Esophagus squamous epithelium (tissue), 5 donors: ENCODE measurements at regions not wholly inside any gene's neighbourhood (a gene's known extent, or its start where the extent isn't known, plus 50 kb on each side); places are given as distances from the start of the nearest gene placed in this dataset.
A peak's percentile ranks its signal among the peaks of the same experiment; 100 is the strongest.

ENCODE experiments used
- DNase-seq: peaks from one replicate; lab custom pipeline; 2025; lab: John Stamatoyannopoulos, UW
- H3K27ac ChIP-seq, 4 donors: fragments of 200-600 bp; sonication (generic); one replicate each; pipeline ENCODE4 v1.5.1; 2016 to 2019; ENCODE audit warnings: mild to moderate bottlenecking in 1 of 4
- H3K27me3 ChIP-seq, 4 donors: fragments of 200-600 bp; sonication (generic); 1 replicate in 3 of 4; 2 replicates in 1 of 4; pipeline versions ENCODE4 v1.5.1 to v1.6.0; 2017 to 2021; ENCODE audit warnings: antibody characterized with exemption in 1 of 4
- H3K36me3 ChIP-seq, 3 donors: fragments of 200-600 bp; sonication (generic); one replicate each; pipeline ENCODE4 v1.5.1; 2016 to 2019
- H3K4me1 ChIP-seq, 3 donors: fragments of 200-600 bp; sonication (generic); one replicate each; pipeline ENCODE4 v1.5.1; 2017 to 2019
- H3K4me3 ChIP-seq, 4 donors: fragments of 200-600 bp; sonication (generic); 1 replicate in 3 of 4; 2 replicates in 1 of 4; pipeline ENCODE4 v1.5.1; 2016 to 2019; ENCODE audit warnings: mild to moderate bottlenecking in 2 of 4, moderate library complexity in 1 of 4
- H3K9me3 ChIP-seq, 3 donors: fragments of 200-600 bp; sonication (generic); one replicate each; pipeline ENCODE4 v1.5.1; 2016 to 2019
- POLR2A ChIP-seq, 4 donors: fragments of 450-650 bp; IDR thresholded peaks; one replicate each; pipeline ENCODE4 v1.6.1; 2017; ENCODE audit warnings: antibody characterized with exemption in 4 of 4, mild to moderate bottlenecking in 4 of 4, moderate library complexity in 3 of 4
- WGBS, 2 donors: methylation state at CpG; one replicate each; pipeline ENCODE4 v1.1.5; 2018; 5-methylcytosine and 5-hydroxymethylcytosine counted together
- intact Hi-C: fragments of 100-400 bp; cut with DNase I; formaldehyde crosslinking; loops from one replicate; pipeline ENCODE4 v1.15.0; 2022
- TF ChIP-seq, protein P1 (sequence below), 6 experiments: fragments of 450-650 bp in 4 of 6; fragments of 200-600 bp in 2 of 6; sonication (generic) in 2 of 6; IDR thresholded peaks; one replicate each; pipeline ENCODE4 v1.5.1; 2016 to 2019; ENCODE audit warnings: antibody characterized with exemption in 6 of 6, mild to moderate bottlenecking in 4 of 6, moderate library complexity in 4 of 6
- donor health status: DM: yes; HTN: yes; CAD: no.

DNA sequence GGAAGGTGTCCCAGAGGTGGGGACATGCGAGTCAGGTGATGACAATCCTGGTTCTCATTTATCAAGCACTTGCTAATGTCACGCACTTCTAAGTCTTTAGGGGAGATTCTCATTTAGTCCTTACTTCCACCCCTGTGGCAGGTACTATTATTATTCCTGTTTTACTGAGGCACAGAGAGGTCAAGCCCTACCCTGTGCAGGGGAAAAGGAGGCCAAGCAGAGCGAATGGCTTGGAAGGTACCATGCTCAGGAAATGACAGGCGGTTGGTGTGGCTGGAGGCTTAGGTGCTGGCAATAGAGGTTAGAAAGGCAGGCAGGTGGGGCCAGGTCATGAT is 268.9 kb downstream of the UACA start:
- WGBS, 2 donors: 0 to 41% methylated on average over 2 to 4 of the region's 4 CpGs
- TF ChIP-seq POLR2A (IDR thresholded peaks at IDR 0.05): no peak
- TF ChIP-seq, protein P1, sequence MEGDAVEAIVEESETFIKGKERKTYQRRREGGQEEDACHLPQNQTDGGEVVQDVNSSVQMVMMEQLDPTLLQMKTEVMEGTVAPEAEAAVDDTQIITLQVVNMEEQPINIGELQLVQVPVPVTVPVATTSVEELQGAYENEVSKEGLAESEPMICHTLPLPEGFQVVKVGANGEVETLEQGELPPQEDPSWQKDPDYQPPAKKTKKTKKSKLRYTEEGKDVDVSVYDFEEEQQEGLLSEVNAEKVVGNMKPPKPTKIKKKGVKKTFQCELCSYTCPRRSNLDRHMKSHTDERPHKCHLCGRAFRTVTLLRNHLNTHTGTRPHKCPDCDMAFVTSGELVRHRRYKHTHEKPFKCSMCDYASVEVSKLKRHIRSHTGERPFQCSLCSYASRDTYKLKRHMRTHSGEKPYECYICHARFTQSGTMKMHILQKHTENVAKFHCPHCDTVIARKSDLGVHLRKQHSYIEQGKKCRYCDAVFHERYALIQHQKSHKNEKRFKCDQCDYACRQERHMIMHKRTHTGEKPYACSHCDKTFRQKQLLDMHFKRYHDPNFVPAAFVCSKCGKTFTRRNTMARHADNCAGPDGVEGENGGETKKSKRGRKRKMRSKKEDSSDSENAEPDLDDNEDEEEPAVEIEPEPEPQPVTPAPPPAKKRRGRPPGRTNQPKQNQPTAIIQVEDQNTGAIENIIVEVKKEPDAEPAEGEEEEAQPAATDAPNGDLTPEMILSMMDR (IDR thresholded peaks at IDR 0.05): no peak
- H3K9me3 ChIP-seq: no peaks in the 10 kb centered on the region
- H3K27ac ChIP-seq: peak overlapping the region; percentile 65 to 85 (median 72)
- H3K4me1 ChIP-seq: peaks cover 40 to 77% (median 45%) of the 10 kb centered on the region in 3 donors
- H3K4me3 ChIP-seq: no peak overlapping the region
- intact Hi-C loops: no loop called here
- H3K36me3 ChIP-seq: no peaks in the 10 kb centered on the region
- peaks cover 0 to 22% (median 0%) of the 10 kb centered on the region in 4 donors for H3K27me3 ChIP-seq
- DNase-seq: no peak

DNA sequence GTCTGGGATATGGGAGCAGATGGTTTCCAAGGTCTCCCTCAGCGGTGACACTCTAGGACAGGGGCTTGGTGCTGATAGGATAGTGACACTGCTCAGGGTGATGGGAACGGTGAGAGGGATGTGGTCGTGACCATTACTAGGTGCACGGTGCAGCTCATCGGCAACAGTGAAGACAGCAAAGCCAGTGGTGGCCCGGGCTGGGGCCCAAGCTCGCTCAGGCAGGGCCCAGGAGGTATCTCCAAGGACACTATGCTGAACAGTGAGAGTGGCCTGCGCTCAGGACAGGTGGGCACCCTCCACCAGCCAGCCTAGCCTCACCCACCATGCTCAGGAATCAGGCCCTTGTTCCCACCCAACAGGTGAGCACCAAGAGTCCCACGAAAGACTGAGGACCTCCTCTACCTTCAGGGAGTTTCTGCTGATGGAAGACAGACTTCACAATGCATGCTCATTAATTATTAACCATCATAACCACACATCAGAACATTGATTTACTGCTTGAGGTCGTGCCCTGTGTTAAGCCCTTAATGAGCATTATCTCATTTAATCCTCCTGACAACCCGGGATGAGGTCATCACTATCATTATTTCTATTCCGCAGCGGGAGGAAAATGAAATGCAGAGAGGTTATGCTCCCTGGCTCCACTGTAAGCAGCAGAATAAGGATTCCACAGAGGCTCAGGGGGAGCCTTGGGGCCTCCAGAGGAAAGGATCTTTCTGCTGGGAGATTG is 269.4 kb downstream of the UACA start:
- WGBS, 2 donors: 18 to 61% methylated on average over 5 to 13 of the region's 13 CpGs
- intact Hi-C loops: no loop called here
- Histone ChIP-seq H3K27ac (peak overlapping the region; percentile 65 to 85 (median 72)), H3K27me3 (peaks cover 0 to 27% (median 0%) of the 10 kb centered on the region in 4 donors), H3K36me3 (no peaks in the 10 kb centered on the region), H3K4me1 (peaks cover 40 to 77% (median 45%) of the 10 kb centered on the region in 3 donors), H3K9me3 (no peaks in the 10 kb centered on the region), H3K4me3 (no peak overlapping the region)
- TF ChIP-seq, protein P1 (IDR thresholded peaks at IDR 0.05): no peak
- TF ChIP-seq POLR2A (IDR thresholded peaks at IDR 0.05): no peak
- no peak for DNase-seq

DNA sequence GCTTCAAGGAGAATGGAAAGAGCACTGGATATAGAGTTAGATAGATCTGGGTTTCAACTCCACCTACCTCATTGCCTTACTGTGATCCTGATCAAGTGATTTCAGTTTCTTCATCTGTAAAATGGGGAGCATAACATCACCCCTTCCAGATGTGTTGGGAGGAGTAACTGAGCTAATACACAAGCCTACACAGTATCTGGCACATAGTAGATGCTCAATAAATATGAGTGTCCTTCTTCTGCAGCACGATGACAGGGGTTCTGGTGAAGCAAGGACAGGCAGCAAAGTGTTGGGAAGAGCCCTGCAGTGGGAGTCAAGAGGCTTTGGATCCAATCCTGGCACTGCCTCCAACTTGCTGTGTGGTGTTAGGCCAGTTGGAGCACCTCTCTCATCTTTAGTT is 270.0 kb downstream of the UACA start:
- Histone ChIP-seq H3K9me3 (no peaks in the 10 kb centered on the region), H3K27ac (peak overlapping the region; percentile 43 to 85 (median 72)), H3K4me1 (peaks cover 40 to 72% (median 45%) of the 10 kb centered on the region in 3 donors), H3K27me3 (peaks cover 0 to 31% (median 0%) of the 10 kb centered on the region in 4 donors), H3K4me3 (no peak overlapping the region), H3K36me3 (no peaks in the 10 kb centered on the region)
- DNase-seq: no peak
- 100% methylated on average over 1 of the region's 1 CpG; no CpG with 5 or more reads in 1 of the 2 donors for WGBS, 2 donors
- intact Hi-C loops: no loop called here
- TF ChIP-seq POLR2A (IDR thresholded peaks at IDR 0.05): no peak
- TF ChIP-seq, protein P1 (IDR thresholded peaks at IDR 0.05): no peak

DNA sequence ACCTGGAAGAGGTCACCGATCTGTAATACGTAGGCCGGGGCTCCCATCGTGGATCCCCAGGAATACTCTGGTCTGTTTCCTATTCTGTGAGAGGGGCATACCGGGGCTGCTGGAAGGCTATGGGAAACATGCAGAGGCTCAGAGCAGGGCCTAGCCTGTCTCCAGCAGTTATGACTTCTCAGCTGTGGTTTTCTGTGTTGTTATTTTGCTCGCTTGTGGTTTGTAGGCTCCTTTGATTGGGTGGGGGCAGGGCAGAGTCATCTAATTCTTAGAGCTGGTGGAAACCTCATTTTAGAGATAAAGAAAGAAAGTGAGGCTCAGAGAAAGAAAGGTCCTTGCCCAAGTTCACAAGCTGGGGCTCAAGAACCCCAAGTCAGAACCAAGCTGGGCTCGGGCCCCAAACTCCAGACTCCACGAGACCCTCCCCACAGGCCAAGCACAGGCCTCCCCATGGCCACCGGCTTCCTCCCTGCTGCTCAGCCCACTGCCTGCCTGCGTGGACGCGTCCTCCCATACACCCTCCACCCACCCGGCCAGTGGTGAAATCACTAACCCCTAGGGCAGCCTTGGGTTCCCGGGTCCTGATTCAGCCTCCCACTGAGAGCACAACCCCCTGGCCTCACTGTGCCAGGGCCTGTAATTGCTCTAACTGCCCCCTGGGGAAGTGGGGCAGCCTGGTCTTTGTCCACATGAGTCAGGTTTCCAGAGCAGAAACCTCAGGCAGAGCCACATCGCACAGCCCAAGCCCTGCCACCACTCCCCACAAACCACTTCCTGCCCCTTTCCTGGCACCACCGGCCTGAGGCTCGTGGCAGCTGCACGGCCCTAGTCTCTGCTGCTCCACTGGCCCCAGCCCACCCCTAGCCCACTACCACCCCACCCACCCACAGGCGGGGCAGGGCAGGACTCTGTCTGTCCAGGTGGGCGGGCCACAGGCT is 270.8 kb downstream of the UACA start:
- TF ChIP-seq, protein P1 (IDR thresholded peaks at IDR 0.05): peak in 2 of 6 experiments; percentile 25 to 45
- TF ChIP-seq POLR2A (IDR thresholded peaks at IDR 0.05): no peak
- peak overlapping the region; percentile 43 to 85 (median 72) for H3K27ac ChIP-seq
- H3K36me3 ChIP-seq: no peaks in the 10 kb centered on the region
- WGBS, 2 donors: 42% methylated on average over 6 of the region's 20 CpGs; no CpG with 5 or more reads in 1 of the 2 donors
- H3K4me3 ChIP-seq: peak overlapping the region in 1 of 4 donors; percentile 35
- DNase-seq: peak; percentile 39
- no peaks in the 10 kb centered on the region for H3K9me3 ChIP-seq
- peaks cover 0 to 31% (median 0%) of the 10 kb centered on the region in 4 donors for H3K27me3 ChIP-seq
- intact Hi-C loops: no loop called here
- H3K4me1 ChIP-seq: peaks cover 40 to 63% (median 45%) of the 10 kb centered on the region in 3 donors
